OCI-LY7 (cell line): ENCODE measurements at regions not wholly inside any gene's neighbourhood (a gene's known extent, or its start where the extent isn't known, plus 50 kb on each side); places are given as distances from the start of the nearest gene placed in this dataset.

Source experiments
- CTCF ChIP-seq: fragments of 200-600 bp; sonication (generic); conservative IDR thresholded peaks from 2 replicates; pipeline ENCODE4 v1.5.1; 2014; ENCODE audit warnings: mild to moderate bottlenecking, antibody characterized with exemption, low read length, moderate library complexity, mixed read lengths
- EZH2phosphoT487 ChIP-seq: fragments of 200-600 bp; sonication (generic); IDR thresholded peaks from 2 replicates; pipeline ENCODE4 v1.6.1; 2018; ENCODE audit warnings: low read depth, borderline replicate concordance, mild to moderate bottlenecking, mixed run types, antibody characterized with exemption, low read length, moderate library complexity, mixed read lengths

- TF ChIP-seq CTCF, result no peak; the same call in 1 of the 2 replicates
- TF ChIP-seq EZH2phosphoT487, result no peak
These were observed 189.0 kb upstream of the FGGY start for GRCh38 chr1:59107916-59108315.
